WTC11 (cell line): ENCODE measurements at regions not wholly inside any gene's neighbourhood (a gene's known extent, or its start where the extent isn't known, plus 50 kb on each side); places are given as distances from the start of the nearest gene placed in this dataset.

ENCODE experiments used
- ATAC-seq: fragments of 200-7000 bp; cut with Tn5 transposase; 2 replicates; pipeline ENCODE4 v1.10.0; 2021; ENCODE audit warnings: mild to moderate bottlenecking, moderate library complexity
- CTCF ChIA-PET: fragments of 300-600 bp; sonication (Branson Sonifier 250); formaldehyde crosslinking; loops from one replicate; lab custom pipeline; 2021; ENCODE audit warnings: antibody characterized with exemption; lab: Charles Lee
- POLR2A ChIA-PET: fragments of 350-600 bp; sonication (Branson Sonifier 250); formaldehyde crosslinking; loops from one replicate; lab custom pipeline; 2021; ENCODE audit warnings: antibody characterized with exemption; lab: Charles Lee
- DNase-seq: peaks from one replicate; pipeline ENCODE4 v3.0.0; 2021; ENCODE audit warnings: low spot score
- H3K27ac Mint-ChIP-seq: 2 replicates; pipeline ENCODE4 v1.8.0; 2021; ENCODE audit warnings: mixed read lengths
- H3K27me3 Mint-ChIP-seq: 2 replicates; pipeline ENCODE4 v1.8.0; 2021; ENCODE audit warnings: low read depth, mild to moderate bottlenecking, moderate library complexity, mixed read lengths
- H3K36me3 Mint-ChIP-seq: 2 replicates; pipeline ENCODE4 v1.8.0; 2021; ENCODE audit warnings: mixed read lengths
- H3K4me1 Mint-ChIP-seq: 2 replicates; pipeline ENCODE4 v1.8.0; 2022; ENCODE audit warnings: mixed read lengths
- H3K4me3 Mint-ChIP-seq: 2 replicates; pipeline ENCODE4 v1.8.0; 2021; ENCODE audit warnings: mild to moderate bottlenecking, moderate library complexity, mixed read lengths
- H3K9me3 Mint-ChIP-seq: 2 replicates; pipeline ENCODE4 v1.8.0; 2021; ENCODE audit warnings: mixed read lengths
- AR ChIP-seq: fragments of 250-450 bp; sonication (Bioruptor Pico); IDR thresholded peaks from 2 replicates; pipeline ENCODE4 v1.9.0; 2021; ENCODE audit warnings: mild to moderate bottlenecking
- CREM ChIP-seq: sonication (generic); formaldehyde crosslinking; IDR thresholded peaks from 2 replicates; pipeline ENCODE4 v1.8.1; 2022; ENCODE audit warnings: mild to moderate bottlenecking, missing genetic modification reagents, moderate library complexity
- CTCF ChIP-seq: fragments of 200-600 bp; IDR thresholded peaks from 2 replicates; pipeline ENCODE4 v1.8.0; 2022; ENCODE audit warnings: antibody characterized with exemption
- E2F5 ChIP-seq: sonication (generic); formaldehyde crosslinking; IDR thresholded peaks from 2 replicates; pipeline ENCODE4 v1.8.1; 2022; ENCODE audit warnings: mild to moderate bottlenecking, moderate library complexity, missing genetic modification reagents
- FOXP4 ChIP-seq: sonication (generic); formaldehyde crosslinking; IDR thresholded peaks from 2 replicates; pipeline ENCODE4 v1.8.0; 2022; ENCODE audit warnings: mild to moderate bottlenecking, missing genetic modification reagents
- JAZF1 ChIP-seq: fragments of 250-450 bp; sonication (Bioruptor Pico); IDR thresholded peaks from 2 replicates; pipeline ENCODE4 v1.9.0; 2021; ENCODE audit warnings: moderate library complexity, mild to moderate bottlenecking, inconsistent platforms
- KAT7 ChIP-seq: sonication (generic); formaldehyde crosslinking; IDR thresholded peaks from 2 replicates; pipeline ENCODE4 v1.8.1; 2023; ENCODE audit warnings: missing genetic modification reagents, mild to moderate bottlenecking, borderline replicate concordance
- MXD4 ChIP-seq: fragments of 250-450 bp; sonication (Bioruptor Pico); IDR thresholded peaks from 2 replicates; pipeline ENCODE4 v1.8.0; 2021; ENCODE audit warnings: mild to moderate bottlenecking, moderate library complexity, borderline replicate concordance
- PRRX2 ChIP-seq: fragments of 250-450 bp; sonication (Bioruptor Pico); IDR thresholded peaks from 2 replicates; pipeline ENCODE4 v1.8.0; 2021; ENCODE audit warnings: mild to moderate bottlenecking
- RORB ChIP-seq: fragments of 250-450 bp; sonication (Bioruptor Pico); IDR thresholded peaks from 2 replicates; pipeline ENCODE4 v1.9.0; 2021; ENCODE audit warnings: mild to moderate bottlenecking
- SP1 ChIP-seq: sonication (generic); formaldehyde crosslinking; conservative IDR thresholded peaks from 2 replicates; pipeline ENCODE4 v1.8.1; 2022; ENCODE audit warnings: missing genetic modification reagents
- TEAD4 ChIP-seq: sonication (generic); formaldehyde crosslinking; IDR thresholded peaks from 2 replicates; pipeline ENCODE4 v1.8.0; 2022; ENCODE audit warnings: mild to moderate bottlenecking, missing genetic modification reagents
- ZNF263 ChIP-seq: sonication (generic); formaldehyde crosslinking; IDR thresholded peaks from 2 replicates; pipeline ENCODE4 v1.8.1; 2022; ENCODE audit warnings: low read depth, mild to moderate bottlenecking, moderate library complexity, missing genetic modification reagents
- ZNF416 ChIP-seq: fragments of 250-450 bp; sonication (Bioruptor Pico); IDR thresholded peaks from 2 replicates; pipeline ENCODE4 v1.9.0; 2021; ENCODE audit warnings: mild to moderate bottlenecking, inconsistent platforms
- ZNF671 ChIP-seq: fragments of 250-450 bp; sonication (Bioruptor Pico); IDR thresholded peaks from 2 replicates; pipeline ENCODE4 v1.8.0; 2021; ENCODE audit warnings: mild to moderate bottlenecking
- TF ChIP-seq, protein P1 (sequence below): sonication (generic); formaldehyde crosslinking; IDR thresholded peaks from 2 replicates; pipeline ENCODE4 v1.8.0; 2022; ENCODE audit warnings: mild to moderate bottlenecking, missing genetic modification reagents

DNA sequence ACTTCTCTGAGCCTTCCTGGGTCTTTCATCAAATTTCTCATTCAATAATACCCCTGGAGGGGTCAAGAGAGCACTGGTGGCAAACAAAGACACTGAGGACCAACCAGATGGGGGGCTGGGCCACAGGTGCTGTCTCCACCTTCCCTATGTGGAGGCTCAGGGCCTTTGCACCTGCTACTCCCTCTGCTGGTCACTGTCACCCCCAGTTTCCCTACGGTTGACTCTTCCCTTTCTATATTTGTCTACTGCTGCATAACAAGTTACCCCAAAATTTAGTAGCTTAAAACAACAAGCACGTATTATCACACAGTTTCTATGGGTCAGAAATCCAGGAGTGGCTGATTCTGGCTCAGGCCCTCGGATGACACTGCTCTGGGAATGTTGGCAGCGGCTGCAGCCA is 138.8 kb upstream of the RUNX3 start:
- H3K36me3 Mint-ChIP-seq, result no peaks in the 10 kb centered on the region
- ChIA-PET POLR2A (no interaction called here), CTCF (interaction anchor here (1.0 kb wide), 1 partner anchor 141 kb away, joined by 4 read pairs; no protein-coding TSS in a partner anchor)
- TF ChIP-seq CTCF, result 0 out of 2 replicates have a peak, but pooled peaks have one; percentile 6
- TF ChIP-seq AR, result no peak
- DNase-seq, result no peak
- ATAC-seq, result no peak
- no peak overlapping the region for H3K4me3 Mint-ChIP-seq
- H3K4me1 Mint-ChIP-seq, result peaks cover 19% of the 10 kb centered on the region
- H3K27me3 Mint-ChIP-seq, result no peaks in the 10 kb centered on the region
- H3K27ac Mint-ChIP-seq, result no peak overlapping the region
- no peaks in the 10 kb centered on the region for H3K9me3 Mint-ChIP-seq

DNA sequence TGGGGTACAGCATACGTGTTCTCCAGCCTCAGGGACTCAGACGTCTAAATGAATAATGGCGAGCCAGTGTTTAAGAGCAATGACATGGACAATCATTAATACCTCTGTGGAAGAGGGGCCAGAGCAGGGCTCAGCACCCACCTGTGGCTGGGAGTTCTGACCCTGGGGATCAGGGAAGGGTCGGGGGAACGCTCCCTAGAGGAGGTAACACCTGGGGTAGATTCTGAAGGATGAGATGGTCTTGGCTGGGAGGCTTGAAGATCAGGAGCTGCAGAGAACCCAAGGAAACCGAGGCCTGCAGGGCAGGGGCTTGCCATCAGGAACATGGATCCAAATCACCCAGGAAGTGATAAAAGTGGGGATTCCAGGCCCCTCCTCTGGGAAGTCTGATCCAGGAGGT is 138.2 kb upstream of the RUNX3 start:
- H3K4me3 Mint-ChIP-seq, result no peak overlapping the region
- no peak overlapping the region for H3K27ac Mint-ChIP-seq
- no peak for ATAC-seq
- ChIA-PET POLR2A (no interaction called here), CTCF (interaction anchor here (1.0 kb wide), 1 partner anchor 140 kb away, joined by 4 read pairs; no protein-coding TSS in a partner anchor)
- no peaks in the 10 kb centered on the region for H3K27me3 Mint-ChIP-seq
- H3K4me1 Mint-ChIP-seq, result peaks cover 19% of the 10 kb centered on the region
- no peak for TF ChIP-seq ZNF671 (CRISPR knock-in tag)
- no peak for TF ChIP-seq RORB (CRISPR knock-in tag)
- no peak for TF ChIP-seq SP1 (CRISPR knock-in tag)
- TF ChIP-seq MXD4 (CRISPR knock-in tag), result no peak
- TF ChIP-seq PRRX2 (CRISPR knock-in tag), result no peak
- no peak for TF ChIP-seq FOXP4 (CRISPR knock-in tag)
- no peak for TF ChIP-seq KAT7 (CRISPR knock-in tag)
- TF ChIP-seq CREM (CRISPR knock-in tag), result no peak
- TF ChIP-seq, protein P1, sequence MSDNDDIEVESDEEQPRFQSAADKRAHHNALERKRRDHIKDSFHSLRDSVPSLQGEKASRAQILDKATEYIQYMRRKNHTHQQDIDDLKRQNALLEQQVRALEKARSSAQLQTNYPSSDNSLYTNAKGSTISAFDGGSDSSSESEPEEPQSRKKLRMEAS (CRISPR knock-in tag), result no peak
- TF ChIP-seq ZNF416 (CRISPR knock-in tag), result no peak
- no peak for TF ChIP-seq TEAD4 (CRISPR knock-in tag)
- H3K9me3 Mint-ChIP-seq, result no peaks in the 10 kb centered on the region
- no peaks in the 10 kb centered on the region for H3K36me3 Mint-ChIP-seq
- no peak for DNase-seq

DNA sequence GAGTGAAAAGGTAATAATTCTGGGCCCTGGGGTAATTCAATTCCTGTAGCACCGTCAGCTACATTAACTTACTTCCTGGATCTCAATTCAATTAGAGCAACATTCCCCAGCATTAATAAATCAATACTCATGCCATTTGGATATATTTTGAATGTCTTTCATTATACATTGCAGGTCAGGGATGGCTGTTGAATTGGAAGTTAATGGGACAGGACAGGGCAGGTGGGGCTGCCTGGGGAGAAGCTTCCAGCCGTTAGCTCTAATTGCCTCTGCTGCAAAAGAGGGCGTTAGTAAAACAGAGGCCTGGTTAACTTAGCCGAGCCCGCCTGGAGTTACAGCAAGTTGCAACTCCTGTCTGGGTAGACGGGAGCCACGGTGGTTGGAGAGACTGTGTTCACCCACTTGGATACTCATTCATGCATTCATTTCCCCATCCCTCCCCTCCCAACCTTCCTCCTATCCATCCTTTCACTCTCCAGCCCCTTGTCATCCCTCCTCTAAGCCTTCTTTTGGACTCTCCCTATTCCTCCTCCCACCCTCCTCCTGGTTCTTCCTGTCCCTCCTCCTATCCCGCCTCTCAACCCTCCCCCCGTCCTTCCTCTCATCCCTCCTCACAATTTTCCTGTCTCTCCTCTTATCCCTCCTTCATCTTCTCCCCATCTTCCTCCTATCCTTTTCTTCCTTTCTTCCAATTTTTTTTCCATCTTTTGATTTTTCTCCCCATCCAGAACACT is 137.6 kb upstream of the RUNX3 start:
- Mint-ChIP-seq H3K27ac (no peak overlapping the region), H3K36me3 (no peaks in the 10 kb centered on the region), H3K4me3 (no peak overlapping the region), H3K4me1 (peaks cover 19% of the 10 kb centered on the region), H3K27me3 (no peaks in the 10 kb centered on the region), H3K9me3 (no peaks in the 10 kb centered on the region)
- ATAC-seq (peak; percentile 23), DNase-seq (no peak)
- ChIA-PET POLR2A (no interaction called here), CTCF (interaction anchor here (0.5 to 2.3 kb wide), 5 partner anchors 31 to 170 kb away, joined by 3 to 8 read pairs (median 3); no protein-coding TSS in a partner anchor)
- TF ChIP-seq JAZF1 (CRISPR knock-in tag) (no peak), E2F5 (CRISPR knock-in tag) (no peak), ZNF263 (peak; percentile 69; the same call in 1 of the 2 replicates)
